ENCODE measurements at regions not wholly inside any gene's neighbourhood (a gene's known extent, or its start where the extent isn't known, plus 50 kb on each side); places are given as distances from the start of the nearest gene placed in this dataset.

GRCh38 chrX:35166023-35166422 lies 223.4 kb downstream of the FAM47B start:
- H3K36me3 Mint-ChIP-seq (ENCODE audit: insufficient read depth in 1 of 3, low read depth in 3 of 3) = no peaks in the 10 kb centered on the region; a peak in 1 of 7 replicates
- no CpG with 5 or more reads among the region's 2 CpGs for WGBS (ENCODE audit: extremely low coverage, insufficient read length, low lambda C conversion rate)
- no peaks in the 10 kb centered on the region for H3K79me1 ChIP-seq (ENCODE audit: insufficient read depth, low read depth, low read length, poor library complexity, severe bottlenecking)
- no peak for TF ChIP-seq CTCF (conservative IDR thresholded peaks at IDR 0.05)
- H2BK5ac ChIP-seq (ENCODE audit: insufficient read length, low read length) = no peak overlapping the region
- H3K23ac ChIP-seq (ENCODE audit: insufficient read length, low read depth, low read length) = no peak overlapping the region
- no peaks in the 10 kb centered on the region for H3K79me2 ChIP-seq (ENCODE audit: insufficient read depth, low read length)
- no peak overlapping the region for H4K8ac ChIP-seq (replicated peaks; ENCODE audit: insufficient read length, low read depth, low read length)
- no peak overlapping the region for H4K91ac ChIP-seq (ENCODE audit: insufficient read length, low read depth, low read length)
- no peaks in the 10 kb centered on the region for H4K20me1 ChIP-seq (ENCODE audit: control insufficient read depth, insufficient read depth, insufficient read length)
- H3K4me1 Mint-ChIP-seq = no peaks in the 10 kb centered on the region
- no peak overlapping the region for H2BK12ac ChIP-seq (ENCODE audit: insufficient read length, low read depth, low read length)
- no peak overlapping the region for H3K4ac ChIP-seq (ENCODE audit: low read depth, low read length)
- no peak overlapping the region for H3K18ac ChIP-seq (ENCODE audit: insufficient read length, low read depth, low read length)
- H2BK20ac ChIP-seq (ENCODE audit: low read depth, low read length, poor library complexity, severe bottlenecking) = no peak overlapping the region
- H2BK120ac ChIP-seq (ENCODE audit: low read depth, low read length, poor library complexity, severe bottlenecking) = no peak overlapping the region
- H3T11ph ChIP-seq (ENCODE audit: low read length) = no peak overlapping the region
- H2BK15ac ChIP-seq (ENCODE audit: low read depth, low read length) = no peak overlapping the region
- no peak overlapping the region for H3K27ac ChIP-seq (ENCODE audit: insufficient read length, low read depth, low read length)
- no peaks in the 10 kb centered on the region for H3K23me2 ChIP-seq (ENCODE audit: insufficient read length, low read depth, low read length, poor library complexity, severe bottlenecking)
- H3K4me1 ChIP-seq (ENCODE audit: insufficient read depth, low read length) = no peaks in the 10 kb centered on the region
- no peak overlapping the region for H3K14ac ChIP-seq (ENCODE audit: insufficient read depth, low read length)
- no peak overlapping the region for H3K9ac ChIP-seq (ENCODE audit: extremely low read depth, insufficient read length, low read length)
- no peaks in the 10 kb centered on the region for H3K27me3 ChIP-seq (ENCODE audit: insufficient read depth, low read length)
- H2AFZ ChIP-seq (ENCODE audit: low read length) = no peak overlapping the region
- H3K27me3 Mint-ChIP-seq (ENCODE audit: low read depth) = no peaks in the 10 kb centered on the region
- H3K9me3 Mint-ChIP-seq = peaks cover 35 to 60% of the 10 kb centered on the region in 2 experiments
- DNase-seq = no peak
- no peaks in the 10 kb centered on the region for H3K9me3 ChIP-seq (ENCODE audit: control insufficient read depth, low read depth, low read length)
- H3K4me2 ChIP-seq (ENCODE audit: insufficient read depth, insufficient read length, low read length) = no peak overlapping the region
- H4K5ac ChIP-seq (ENCODE audit: insufficient read length, low read depth, low read length) = no peak overlapping the region
- H2AK5ac ChIP-seq (ENCODE audit: insufficient read length, low read length) = no peak overlapping the region
- H3K56ac ChIP-seq (ENCODE audit: insufficient read length, low read depth, low read length) = no peak overlapping the region
- no peak overlapping the region for H3K4me3 Mint-ChIP-seq
- H3K27ac Mint-ChIP-seq = no peak overlapping the region
